Stimulated activated memory B cell treated with anti-CD40 and anti-IgM and Interleukin-4, amounts not matched to agents 10 μg/mL and 1 μg/mL and 100 μg/mL, for 72 hours (primary cell): ENCODE measurements at regions not wholly inside any gene's neighbourhood (a gene's known extent, or its start where the extent isn't known, plus 50 kb on each side); places are given as distances from the start of the nearest gene placed in this dataset.
"Not testable (repeated sequence)": the region's sequence is repeated elsewhere in the genome, so short reads cannot be mapped to it uniquely, and the experiment has no call there.

ENCODE experiments used
- ATAC-seq: fragments of 150-1000 bp; cut with Tn5 transposase; 2 replicates; pipeline ENCODE4 v1.10.0; 2021
- H3K27ac Mint-ChIP-seq: one replicate; pipeline ENCODE4 v1.8.0; 2022; ENCODE audit warnings: mild to moderate bottlenecking, mixed read lengths
- H3K27me3 Mint-ChIP-seq: one replicate; pipeline ENCODE4 v1.8.0; 2022; ENCODE audit warnings: mixed read lengths
- H3K36me3 Mint-ChIP-seq: one replicate; pipeline ENCODE4 v1.8.0; 2022; ENCODE audit warnings: mixed read lengths
- H3K4me1 Mint-ChIP-seq: one replicate; pipeline ENCODE4 v1.8.0; 2022; ENCODE audit warnings: mixed read lengths
- H3K4me3 Mint-ChIP-seq: one replicate; pipeline ENCODE4 v1.8.0; 2022; ENCODE audit warnings: mild to moderate bottlenecking, moderate library complexity, mixed read lengths
- H3K9me3 Mint-ChIP-seq: one replicate; pipeline ENCODE4 v1.8.0; 2022; ENCODE audit warnings: mixed read lengths

- Mint-ChIP-seq H3K36me3 (no peaks in the 10 kb centered on the region), H3K4me1 (no peaks in the 10 kb centered on the region), H3K9me3 (peaks cover 3% of the 10 kb centered on the region), H3K27me3 (no peaks in the 10 kb centered on the region), H3K4me3 (no peak overlapping the region), H3K27ac (no peak overlapping the region)
- no peak for ATAC-seq
These were observed 1272.3 kb upstream of the CDH9 start for GRCh38 chr5:28310696-28311095.

GRCh38 chr5:28305891-28306290 is 1267.5 kb upstream of the CDH9 start:
- Mint-ChIP-seq H3K27ac (no peak overlapping the region), H3K9me3 (peaks cover 4% of the 10 kb centered on the region), H3K27me3 (no peaks in the 10 kb centered on the region), H3K4me3 (no peak overlapping the region), H3K36me3 (no peaks in the 10 kb centered on the region), H3K4me1 (no peaks in the 10 kb centered on the region)
- ATAC-seq, result no peak

- Mint-ChIP-seq H3K4me3 (no peak overlapping the region), H3K36me3 (no peaks in the 10 kb centered on the region), H3K27ac (no peak overlapping the region), H3K4me1 (no peaks in the 10 kb centered on the region), H3K27me3 (no peaks in the 10 kb centered on the region), H3K9me3 (peaks cover 3% of the 10 kb centered on the region)
- ATAC-seq, result no peak
These were observed 1263.3 kb upstream of the CDH9 start for GRCh38 chr5:28301712-28302111.

- no peaks in the 10 kb centered on the region for H3K4me1 Mint-ChIP-seq
- no peaks in the 10 kb centered on the region for H3K36me3 Mint-ChIP-seq
- no peaks in the 10 kb centered on the region for H3K27me3 Mint-ChIP-seq
- H3K9me3 Mint-ChIP-seq, result peaks cover 12% of the 10 kb centered on the region
- no peak for ATAC-seq
- no peak overlapping the region for H3K4me3 Mint-ChIP-seq
- no peak overlapping the region for H3K27ac Mint-ChIP-seq
These were observed 1258.0 kb upstream of the CDH9 start for GRCh38 chr5:28296254-28297013.

- H3K27me3 Mint-ChIP-seq, H3K4me3 Mint-ChIP-seq, H3K27ac Mint-ChIP-seq, H3K36me3 Mint-ChIP-seq, ATAC-seq, H3K4me1 Mint-ChIP-seq, H3K9me3 Mint-ChIP-seq: not testable (repeated sequence)
These were observed 1248.6 kb upstream of the CDH9 start for GRCh38 chr5:28287021-28287420.

- H3K4me1 Mint-ChIP-seq, result no peaks in the 10 kb centered on the region
- no peak for ATAC-seq
- no peaks in the 10 kb centered on the region for H3K27me3 Mint-ChIP-seq
- H3K9me3 Mint-ChIP-seq, result peaks cover 2% of the 10 kb centered on the region
- H3K36me3 Mint-ChIP-seq, result no peaks in the 10 kb centered on the region
- H3K27ac Mint-ChIP-seq, result no peak overlapping the region
- H3K4me3 Mint-ChIP-seq, result no peak overlapping the region
These were observed 1248.2 kb upstream of the CDH9 start for GRCh38 chr5:28286566-28286965.

- Mint-ChIP-seq H3K4me1 (no peaks in the 10 kb centered on the region), H3K27ac (no peak overlapping the region), H3K4me3 (no peak overlapping the region), H3K27me3 (no peaks in the 10 kb centered on the region), H3K36me3 (no peaks in the 10 kb centered on the region), H3K9me3 (peaks cover 2% of the 10 kb centered on the region)
- ATAC-seq, result no peak
These were observed 1246.4 kb upstream of the CDH9 start for GRCh38 chr5:28284788-28285187.

- no peak overlapping the region for H3K4me3 Mint-ChIP-seq
- no peaks in the 10 kb centered on the region for H3K9me3 Mint-ChIP-seq
- H3K27me3 Mint-ChIP-seq, result no peaks in the 10 kb centered on the region
- H3K27ac Mint-ChIP-seq, result no peak overlapping the region
- H3K36me3 Mint-ChIP-seq, result no peaks in the 10 kb centered on the region
- H3K4me1 Mint-ChIP-seq, result no peaks in the 10 kb centered on the region
- no peak for ATAC-seq
These were observed 1243.0 kb upstream of the CDH9 start for GRCh38 chr5:28281351-28281750.

- H3K4me1 Mint-ChIP-seq, result no peaks in the 10 kb centered on the region
- no peak overlapping the region for H3K4me3 Mint-ChIP-seq
- H3K9me3 Mint-ChIP-seq, result peaks cover 5% of the 10 kb centered on the region
- no peaks in the 10 kb centered on the region for H3K27me3 Mint-ChIP-seq
- no peaks in the 10 kb centered on the region for H3K36me3 Mint-ChIP-seq
- H3K27ac Mint-ChIP-seq, result no peak overlapping the region
- ATAC-seq, result no peak
These were observed 1237.5 kb upstream of the CDH9 start for GRCh38 chr5:28275931-28276330.

GRCh38 chr5:28269978-28270377 is 1231.6 kb upstream of the CDH9 start:
- Mint-ChIP-seq H3K36me3 (no peaks in the 10 kb centered on the region), H3K27ac (no peak overlapping the region), H3K4me1 (no peaks in the 10 kb centered on the region), H3K9me3 (peaks cover 6% of the 10 kb centered on the region), H3K4me3 (no peak overlapping the region), H3K27me3 (no peaks in the 10 kb centered on the region)
- ATAC-seq, result no peak

GRCh38 chr5:28265877-28266276 is 1227.5 kb upstream of the CDH9 start:
- Mint-ChIP-seq H3K4me1 (no peaks in the 10 kb centered on the region), H3K9me3 (peaks cover 6% of the 10 kb centered on the region), H3K27me3 (no peaks in the 10 kb centered on the region), H3K27ac (no peak overlapping the region), H3K4me3 (no peak overlapping the region), H3K36me3 (no peaks in the 10 kb centered on the region)
- no peak for ATAC-seq

- no peak for ATAC-seq
- no peaks in the 10 kb centered on the region for H3K4me1 Mint-ChIP-seq
- no peak overlapping the region for H3K4me3 Mint-ChIP-seq
- H3K27ac Mint-ChIP-seq, result no peak overlapping the region
- no peaks in the 10 kb centered on the region for H3K36me3 Mint-ChIP-seq
- peaks cover 11% of the 10 kb centered on the region for H3K9me3 Mint-ChIP-seq
- no peaks in the 10 kb centered on the region for H3K27me3 Mint-ChIP-seq
These were observed 1216.5 kb upstream of the CDH9 start for GRCh38 chr5:28254846-28255245.

- Mint-ChIP-seq H3K27me3 (no peaks in the 10 kb centered on the region), H3K9me3 (peaks cover 12% of the 10 kb centered on the region), H3K4me1 (no peaks in the 10 kb centered on the region), H3K36me3 (no peaks in the 10 kb centered on the region), H3K27ac (no peak overlapping the region), H3K4me3 (no peak overlapping the region)
- ATAC-seq, result no peak
These were observed 1215.0 kb upstream of the CDH9 start for GRCh38 chr5:28253431-28253830.

- H3K36me3 Mint-ChIP-seq, result no peaks in the 10 kb centered on the region
These were observed 1211.5 kb upstream of the CDH9 start for GRCh38 chr5:28249771-28250415.

GRCh38 chr5:28234356-28234968 is 1196.1 kb upstream of the CDH9 start:
- H3K4me3 Mint-ChIP-seq, result no peak overlapping the region
- no peaks in the 10 kb centered on the region for H3K36me3 Mint-ChIP-seq
- no peak overlapping the region for H3K27ac Mint-ChIP-seq
- no peak for ATAC-seq
- peaks cover 11% of the 10 kb centered on the region for H3K9me3 Mint-ChIP-seq
- H3K4me1 Mint-ChIP-seq, result no peaks in the 10 kb centered on the region
- H3K27me3 Mint-ChIP-seq, result no peaks in the 10 kb centered on the region

More at GRCh38 chr5:28249771-28250415, 1211.5 kb upstream of the CDH9 start:
- Mint-ChIP-seq H3K9me3 (peaks cover 17% of the 10 kb centered on the region), H3K4me1 (no peaks in the 10 kb centered on the region), H3K4me3 (no peak overlapping the region), H3K27ac (no peak overlapping the region), H3K27me3 (no peaks in the 10 kb centered on the region)
- ATAC-seq, result no peak

GRCh38 chr5:28226407-28226806 is 1188.0 kb upstream of the CDH9 start:
- Mint-ChIP-seq H3K27me3 (no peaks in the 10 kb centered on the region), H3K27ac (no peak overlapping the region), H3K4me3 (no peak overlapping the region), H3K4me1 (no peaks in the 10 kb centered on the region), H3K36me3 (no peaks in the 10 kb centered on the region), H3K9me3 (peaks cover 3% of the 10 kb centered on the region)
- ATAC-seq, result no peak
